Activated CD8-positive, alpha-beta T cell treated with anti-CD3 and anti-CD28 coated beads for 36 hours (primary cell): ENCODE measurements at regions not wholly inside any gene's neighbourhood (a gene's known extent, or its start where the extent isn't known, plus 50 kb on each side); places are given as distances from the start of the nearest gene placed in this dataset.

Experiments used
- ATAC-seq: fragments of 200-7000 bp; cut with Tn5 transposase; one replicate; pipeline ENCODE4 v1.10.0; 2021; ENCODE audit warnings: mild to moderate bottlenecking, moderate library complexity
- CTCF ChIA-PET: fragments of 350-600 bp; sonication (Branson Sonifier 250); formaldehyde crosslinking; loops from one replicate; lab custom pipeline; 2021; ENCODE audit warnings: antibody characterized with exemption; lab: Charles Lee
- POLR2A ChIA-PET: fragments of 350-600 bp; sonication (Branson Sonifier 250); formaldehyde crosslinking; loops from one replicate; lab custom pipeline; 2021; ENCODE audit warnings: antibody characterized with exemption; lab: Charles Lee
- DNase-seq: peaks from one replicate; pipeline ENCODE4 v3.0.0-alpha.2; 2020
- H3K27ac Mint-ChIP-seq: one replicate; pipeline ENCODE4 v1.8.0; 2021; ENCODE audit warnings: mild to moderate bottlenecking, mixed read lengths
- H3K27me3 Mint-ChIP-seq: one replicate; pipeline ENCODE4 v1.8.0; 2021; ENCODE audit warnings: mixed read lengths
- H3K36me3 Mint-ChIP-seq: one replicate; pipeline ENCODE4 v1.8.0; 2021; ENCODE audit warnings: low read depth, mixed read lengths
- H3K4me1 Mint-ChIP-seq: one replicate; pipeline ENCODE4 v1.8.0; 2021; ENCODE audit warnings: low read depth, mixed read lengths
- H3K4me3 Mint-ChIP-seq: one replicate; pipeline ENCODE4 v1.8.0; 2021; ENCODE audit warnings: mild to moderate bottlenecking, moderate library complexity, mixed read lengths
- H3K9me3 Mint-ChIP-seq: one replicate; pipeline ENCODE4 v1.8.0; 2021; ENCODE audit warnings: mixed read lengths
- intact Hi-C: fragments of 100-400 bp; cut with micrococcal nuclease; formaldehyde crosslinking; loops from one replicate; pipeline ENCODE4 v1.10.0; 2022
- TF ChIP-seq, protein P1 (sequence below): fragments of 200-600 bp; IDR thresholded peaks from one replicate; pipeline ENCODE4 v1.8.0; 2022; ENCODE audit warnings: antibody characterized with exemption, mild to moderate bottlenecking

DNA sequence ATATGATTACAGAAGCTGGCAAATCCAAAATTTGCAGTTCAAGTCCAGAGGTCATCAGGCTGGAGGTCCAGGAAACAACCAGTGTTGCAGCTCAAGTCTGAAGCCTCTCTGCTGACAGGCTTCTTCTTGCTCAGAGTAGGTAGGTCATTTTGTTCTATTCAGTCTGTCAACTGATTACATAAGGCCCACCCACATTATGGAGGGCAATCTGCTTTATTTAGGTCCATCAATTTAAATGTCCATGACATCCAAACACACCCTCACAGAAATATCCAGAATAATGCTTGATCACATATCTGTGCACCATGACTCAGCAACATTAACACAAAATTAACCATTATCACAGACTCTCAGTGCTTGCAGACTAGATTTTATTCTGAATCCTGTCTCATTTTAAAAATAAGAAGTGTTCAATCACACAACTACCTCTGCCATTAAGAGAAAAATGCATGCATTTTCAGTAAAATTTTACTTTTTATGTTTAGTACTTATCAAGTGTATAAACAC is 759.2 kb upstream of the ADGRB3 start:
- Mint-ChIP-seq H3K27ac (no peak overlapping the region), H3K4me1 (no peaks in the 10 kb centered on the region), H3K4me3 (no peak overlapping the region), H3K36me3 (no peaks in the 10 kb centered on the region), H3K27me3 (no peaks in the 10 kb centered on the region), H3K9me3 (no peaks in the 10 kb centered on the region)
- ATAC-seq (no peak), DNase-seq (no peak)
- CTCF ChIA-PET, result no interaction called here
- TF ChIP-seq, protein P1, sequence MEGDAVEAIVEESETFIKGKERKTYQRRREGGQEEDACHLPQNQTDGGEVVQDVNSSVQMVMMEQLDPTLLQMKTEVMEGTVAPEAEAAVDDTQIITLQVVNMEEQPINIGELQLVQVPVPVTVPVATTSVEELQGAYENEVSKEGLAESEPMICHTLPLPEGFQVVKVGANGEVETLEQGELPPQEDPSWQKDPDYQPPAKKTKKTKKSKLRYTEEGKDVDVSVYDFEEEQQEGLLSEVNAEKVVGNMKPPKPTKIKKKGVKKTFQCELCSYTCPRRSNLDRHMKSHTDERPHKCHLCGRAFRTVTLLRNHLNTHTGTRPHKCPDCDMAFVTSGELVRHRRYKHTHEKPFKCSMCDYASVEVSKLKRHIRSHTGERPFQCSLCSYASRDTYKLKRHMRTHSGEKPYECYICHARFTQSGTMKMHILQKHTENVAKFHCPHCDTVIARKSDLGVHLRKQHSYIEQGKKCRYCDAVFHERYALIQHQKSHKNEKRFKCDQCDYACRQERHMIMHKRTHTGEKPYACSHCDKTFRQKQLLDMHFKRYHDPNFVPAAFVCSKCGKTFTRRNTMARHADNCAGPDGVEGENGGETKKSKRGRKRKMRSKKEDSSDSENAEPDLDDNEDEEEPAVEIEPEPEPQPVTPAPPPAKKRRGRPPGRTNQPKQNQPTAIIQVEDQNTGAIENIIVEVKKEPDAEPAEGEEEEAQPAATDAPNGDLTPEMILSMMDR, result no peak
- POLR2A ChIA-PET, result no interaction called here
- intact Hi-C loops, result no loop called here

DNA sequence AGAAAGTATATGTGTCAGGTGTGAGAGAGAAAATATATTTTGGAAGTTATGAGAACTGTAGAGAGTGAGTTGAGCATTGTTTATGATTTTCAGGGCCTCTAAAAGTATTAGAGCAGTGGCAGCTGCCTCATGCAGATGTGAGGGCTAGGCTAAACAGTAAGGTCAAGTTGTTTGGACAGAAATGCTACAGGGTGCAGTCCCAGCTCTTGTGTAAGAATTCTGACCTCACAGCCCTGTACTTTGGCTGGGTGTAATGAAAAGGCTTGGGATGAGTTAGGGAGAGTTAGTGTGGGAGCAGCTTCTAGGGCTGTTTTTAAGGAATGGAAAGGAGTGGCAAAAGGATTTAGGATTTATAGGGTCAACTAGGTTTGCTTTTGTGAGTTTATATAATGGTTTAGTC is 764.8 kb upstream of the ADGRB3 start:
- H3K9me3 Mint-ChIP-seq, result peaks cover 2% of the 10 kb centered on the region
- ChIA-PET CTCF (no interaction called here), POLR2A (no interaction called here)
- no peak for DNase-seq
- no peak for ATAC-seq
- H3K4me1 Mint-ChIP-seq, result no peaks in the 10 kb centered on the region
- H3K27me3 Mint-ChIP-seq, result no peaks in the 10 kb centered on the region
- no peak overlapping the region for H3K27ac Mint-ChIP-seq
- H3K4me3 Mint-ChIP-seq, result no peak overlapping the region
- intact Hi-C loops, result no loop called here
- TF ChIP-seq, protein P1, result no peak
- H3K36me3 Mint-ChIP-seq, result no peaks in the 10 kb centered on the region

DNA sequence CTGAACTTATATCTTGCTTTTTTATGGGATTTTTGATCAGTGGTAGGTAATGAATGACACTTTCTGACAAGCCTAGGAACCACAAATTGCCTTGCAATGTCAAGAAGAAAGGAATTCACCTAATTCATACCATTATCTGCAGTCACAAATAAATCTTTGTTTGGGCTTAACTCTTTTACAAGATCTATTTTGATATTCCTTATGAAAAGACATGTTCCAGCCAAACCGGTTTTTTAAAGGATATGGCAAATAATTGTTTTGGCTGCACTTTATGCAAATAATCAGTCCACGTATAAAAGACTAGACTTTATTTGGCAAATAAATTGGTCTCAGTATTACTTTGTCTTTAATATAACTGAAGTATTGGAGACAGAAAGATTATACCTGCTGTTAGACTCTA is 771.7 kb upstream of the ADGRB3 start:
- ChIA-PET POLR2A (no interaction called here), CTCF (no interaction called here)
- H3K4me1 Mint-ChIP-seq, result no peaks in the 10 kb centered on the region
- ATAC-seq (no peak), DNase-seq (no peak)
- H3K27ac Mint-ChIP-seq, result no peak overlapping the region
- TF ChIP-seq, protein P1, result no peak
- no peak overlapping the region for H3K4me3 Mint-ChIP-seq
- H3K27me3 Mint-ChIP-seq, result no peaks in the 10 kb centered on the region
- intact Hi-C loops, result no loop called here
- H3K36me3 Mint-ChIP-seq, result no peaks in the 10 kb centered on the region
- peaks cover 9% of the 10 kb centered on the region for H3K9me3 Mint-ChIP-seq

- H3K27ac Mint-ChIP-seq, result no peak overlapping the region
- no peak overlapping the region for H3K4me3 Mint-ChIP-seq
- no peaks in the 10 kb centered on the region for H3K27me3 Mint-ChIP-seq
- H3K36me3 Mint-ChIP-seq, result no peaks in the 10 kb centered on the region
- DNase-seq, result no peak
- H3K4me1 Mint-ChIP-seq, result no peaks in the 10 kb centered on the region
- ChIA-PET POLR2A (no interaction called here), CTCF (no interaction called here)
- TF ChIP-seq, protein P1, result no peak
- intact Hi-C loops, result no loop called here
- peaks cover 13% of the 10 kb centered on the region for H3K9me3 Mint-ChIP-seq
- no peak for ATAC-seq
Measured at GRCh38 chr6:67854098-67854497, 781.0 kb upstream of the ADGRB3 start.

- Mint-ChIP-seq H3K27me3 (no peaks in the 10 kb centered on the region), H3K4me3 (no peak overlapping the region), H3K36me3 (no peaks in the 10 kb centered on the region), H3K4me1 (no peaks in the 10 kb centered on the region), H3K27ac (no peak overlapping the region), H3K9me3 (peaks cover 17% of the 10 kb centered on the region)
- intact Hi-C loops, result no loop called here
- ChIA-PET CTCF (no interaction called here), POLR2A (no interaction called here)
- ATAC-seq, result no peak
- TF ChIP-seq, protein P1, result no peak
- no peak for DNase-seq
Measured at GRCh38 chr6:67839818-67840217, 795.3 kb upstream of the ADGRB3 start.
